ENCODE measurements at regions not wholly inside any gene's neighbourhood (a gene's known extent, or its start where the extent isn't known, plus 50 kb on each side); places are given as distances from the start of the nearest gene placed in this dataset.

DNA sequence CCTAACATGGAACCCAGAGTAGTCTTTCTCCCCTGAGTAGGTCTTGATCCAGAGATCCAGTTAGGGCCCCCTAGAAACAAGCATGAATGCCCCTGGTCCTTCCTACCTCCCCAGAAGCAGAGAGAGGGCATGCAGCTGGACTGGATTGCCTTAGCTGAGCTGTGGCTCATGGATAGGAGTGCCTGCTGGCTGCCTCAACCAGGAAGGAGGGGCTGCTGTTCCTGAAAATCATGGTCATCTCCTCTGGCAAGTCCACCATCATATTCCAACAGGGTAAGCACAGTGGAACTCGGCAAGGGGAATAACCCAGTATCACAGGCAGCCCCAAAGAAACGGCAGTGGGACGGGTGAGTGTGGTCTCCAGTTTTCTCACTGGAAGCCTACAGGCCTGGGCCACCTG is 53.1 kb upstream of the ENTPD6 start:
- Histone ChIP-seq H3K4me1 (no peaks in the 10 kb centered on the region), H3K27me3 (no peaks in the 10 kb centered on the region), H3K27ac (no peak overlapping the region), H3K36me3 (no peaks in the 10 kb centered on the region), H3K9me3 (no peaks in the 10 kb centered on the region), H3K4me3 (no peak overlapping the region)
- DNase-seq (ENCODE audit: low spot score): no peak
- TF ChIP-seq, protein P1, sequence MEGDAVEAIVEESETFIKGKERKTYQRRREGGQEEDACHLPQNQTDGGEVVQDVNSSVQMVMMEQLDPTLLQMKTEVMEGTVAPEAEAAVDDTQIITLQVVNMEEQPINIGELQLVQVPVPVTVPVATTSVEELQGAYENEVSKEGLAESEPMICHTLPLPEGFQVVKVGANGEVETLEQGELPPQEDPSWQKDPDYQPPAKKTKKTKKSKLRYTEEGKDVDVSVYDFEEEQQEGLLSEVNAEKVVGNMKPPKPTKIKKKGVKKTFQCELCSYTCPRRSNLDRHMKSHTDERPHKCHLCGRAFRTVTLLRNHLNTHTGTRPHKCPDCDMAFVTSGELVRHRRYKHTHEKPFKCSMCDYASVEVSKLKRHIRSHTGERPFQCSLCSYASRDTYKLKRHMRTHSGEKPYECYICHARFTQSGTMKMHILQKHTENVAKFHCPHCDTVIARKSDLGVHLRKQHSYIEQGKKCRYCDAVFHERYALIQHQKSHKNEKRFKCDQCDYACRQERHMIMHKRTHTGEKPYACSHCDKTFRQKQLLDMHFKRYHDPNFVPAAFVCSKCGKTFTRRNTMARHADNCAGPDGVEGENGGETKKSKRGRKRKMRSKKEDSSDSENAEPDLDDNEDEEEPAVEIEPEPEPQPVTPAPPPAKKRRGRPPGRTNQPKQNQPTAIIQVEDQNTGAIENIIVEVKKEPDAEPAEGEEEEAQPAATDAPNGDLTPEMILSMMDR (IDR thresholded peaks at IDR 0.05): no peak

DNA sequence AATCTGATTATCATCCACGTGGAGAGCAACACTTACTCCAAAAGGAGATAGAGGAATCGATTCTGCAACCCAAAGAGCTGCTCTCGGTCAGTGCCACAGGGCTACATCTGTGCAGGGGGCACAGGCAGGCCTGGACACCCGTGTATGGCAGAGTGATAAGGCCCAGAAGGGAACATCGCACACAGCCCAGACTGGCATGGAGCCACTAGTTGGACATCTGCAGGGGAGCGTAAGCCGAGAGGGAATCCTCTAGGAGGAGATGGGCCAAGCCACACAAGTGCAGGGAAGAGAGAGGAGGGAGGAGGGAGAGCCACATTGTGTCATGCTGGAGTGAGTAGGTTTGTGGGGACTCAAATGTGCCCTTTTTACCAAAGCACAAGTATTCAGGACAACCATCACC is 50.4 kb upstream of the ENTPD6 start:
- H3K9me3 ChIP-seq: no peaks in the 10 kb centered on the region
- no peak overlapping the region for H3K4me3 ChIP-seq
- no peak for DNase-seq (ENCODE audit: low spot score)
- no peak overlapping the region for H3K27ac ChIP-seq
- peaks cover 0 to 12% of the 10 kb centered on the region in 2 donors for H3K4me1 ChIP-seq
- peaks cover 0 to 4% of the 10 kb centered on the region in 2 donors for H3K27me3 ChIP-seq
- H3K36me3 ChIP-seq: no peaks in the 10 kb centered on the region
- TF ChIP-seq, protein P1 (IDR thresholded peaks at IDR 0.05): no peak
